ENCODE measurements at regions not wholly inside any gene's neighbourhood (a gene's known extent, or its start where the extent isn't known, plus 50 kb on each side); places are given as distances from the start of the nearest gene placed in this dataset.

DNA sequence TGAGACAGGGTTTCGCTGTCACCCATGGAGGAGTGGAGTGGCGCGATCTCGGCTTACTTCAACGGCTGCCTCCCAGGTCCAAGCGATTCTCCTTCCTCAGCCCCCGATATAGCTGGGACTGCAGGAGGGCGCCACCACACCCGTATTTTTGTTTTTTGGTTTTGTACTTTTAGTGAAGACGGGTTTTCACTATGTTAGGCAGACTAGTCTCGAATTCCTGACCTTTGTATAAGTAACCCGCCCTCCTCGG is 115.4 kb upstream of the BTN3A2 start:
- no peaks in the 10 kb centered on the region for H4K20me1 ChIP-seq (ENCODE audit: insufficient read depth, low read depth, low read length)
- no peak for DNase-seq
- H3K27me3 ChIP-seq (ENCODE audit: low read length): no peaks in the 10 kb centered on the region
- H3K9ac ChIP-seq (ENCODE audit: low read length): peak overlapping the region; percentile 52
- H3K79me2 ChIP-seq (ENCODE audit: low read length): no peaks in the 10 kb centered on the region
- peak overlapping the region; percentile 74 for H3K4me2 ChIP-seq (ENCODE audit: low read depth, low read length, poor library complexity, severe bottlenecking)
- peaks cover 15% of the 10 kb centered on the region for H3K4me1 ChIP-seq (ENCODE audit: low read length)
- no peak overlapping the region for H3K27ac ChIP-seq (ENCODE audit: low read length)
- no peaks in the 10 kb centered on the region for H3K9me3 ChIP-seq (ENCODE audit: low read length)
- no peaks in the 10 kb centered on the region for H3K9me2 ChIP-seq (replicated peaks; ENCODE audit: insufficient read depth, low read length)
- peak overlapping the region; percentile 95 for H2AFZ ChIP-seq (ENCODE audit: low read length)
- H3K4me3 ChIP-seq (ENCODE audit: low read length): peak overlapping the region; percentile 63
- no peaks in the 10 kb centered on the region for H3K36me3 ChIP-seq (ENCODE audit: insufficient read depth, low read length)

DNA sequence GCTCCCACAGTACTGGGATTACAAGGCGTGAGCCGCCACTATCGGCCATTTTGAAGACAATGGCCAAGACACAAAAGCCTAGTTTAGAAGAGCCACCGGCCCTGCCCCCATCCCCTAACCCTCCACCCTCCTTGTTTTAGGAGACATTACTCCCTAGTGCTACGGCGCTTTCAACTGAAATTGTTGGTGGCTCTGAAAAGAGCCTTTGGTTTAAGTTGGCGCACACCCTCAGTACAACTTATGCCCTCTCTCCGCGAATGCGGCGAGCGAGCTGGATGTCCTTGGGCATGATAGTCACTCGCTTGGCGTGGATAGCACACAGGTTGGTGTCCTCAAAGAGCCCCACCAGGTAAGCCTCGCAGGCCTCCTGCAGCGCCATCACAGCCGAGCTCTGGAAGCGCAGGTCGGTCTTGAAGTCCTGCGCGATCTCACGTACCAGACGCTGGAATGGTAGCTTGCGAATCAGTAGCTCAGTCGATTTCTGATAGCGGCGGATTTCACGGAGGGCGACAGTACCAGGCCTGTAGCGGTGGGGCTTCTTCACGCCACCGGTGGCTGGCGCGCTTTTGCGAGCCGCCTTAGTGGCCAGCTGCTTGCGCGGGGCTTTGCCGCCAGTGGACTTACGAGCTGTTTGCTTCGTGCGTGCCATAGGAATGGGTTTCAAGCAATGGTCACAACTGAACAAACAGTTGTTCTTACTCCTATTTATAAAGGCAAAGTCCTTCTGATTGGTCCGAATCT is 114.9 kb upstream of the BTN3A2 start:
- peak overlapping the region; percentile 74 for H3K4me2 ChIP-seq (ENCODE audit: low read depth, low read length, poor library complexity, severe bottlenecking)
- H3K9ac ChIP-seq (ENCODE audit: low read length): peak overlapping the region; percentile 52
- no peaks in the 10 kb centered on the region for H3K79me2 ChIP-seq (ENCODE audit: low read length)
- H3K9me2 ChIP-seq (replicated peaks; ENCODE audit: insufficient read depth, low read length): no peaks in the 10 kb centered on the region
- no peaks in the 10 kb centered on the region for H3K27me3 ChIP-seq (ENCODE audit: low read length)
- H3K4me3 ChIP-seq (ENCODE audit: low read length): peak overlapping the region; percentile 63
- no peaks in the 10 kb centered on the region for H3K9me3 ChIP-seq (ENCODE audit: low read length)
- no peak overlapping the region for H3K27ac ChIP-seq (ENCODE audit: low read length)
- no peaks in the 10 kb centered on the region for H3K36me3 ChIP-seq (ENCODE audit: insufficient read depth, low read length)
- peak; percentile 66 for DNase-seq
- H4K20me1 ChIP-seq (ENCODE audit: insufficient read depth, low read depth, low read length): no peaks in the 10 kb centered on the region
- H3K4me1 ChIP-seq (ENCODE audit: low read length): peaks cover 15% of the 10 kb centered on the region
- H2AFZ ChIP-seq (ENCODE audit: low read length): peak overlapping the region; percentile 95

DNA sequence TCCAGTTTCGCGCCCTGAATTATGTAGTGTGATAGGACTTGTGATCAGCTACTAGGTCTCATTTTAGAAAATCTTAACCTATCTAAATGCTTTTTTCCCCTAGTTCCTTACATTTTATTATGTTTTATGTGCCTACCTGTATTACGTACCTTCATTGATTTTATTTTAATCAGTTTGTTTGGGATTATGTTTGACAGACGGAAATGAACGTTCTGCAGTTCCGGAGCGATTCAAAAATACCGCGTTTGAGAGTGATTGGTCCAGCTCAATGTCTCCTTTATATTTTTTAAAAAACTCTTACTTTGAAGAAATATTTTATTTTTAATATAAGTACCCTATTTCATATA is 114.3 kb upstream of the BTN3A2 start:
- H3K9ac ChIP-seq (ENCODE audit: low read length): peak overlapping the region; percentile 52

DNA sequence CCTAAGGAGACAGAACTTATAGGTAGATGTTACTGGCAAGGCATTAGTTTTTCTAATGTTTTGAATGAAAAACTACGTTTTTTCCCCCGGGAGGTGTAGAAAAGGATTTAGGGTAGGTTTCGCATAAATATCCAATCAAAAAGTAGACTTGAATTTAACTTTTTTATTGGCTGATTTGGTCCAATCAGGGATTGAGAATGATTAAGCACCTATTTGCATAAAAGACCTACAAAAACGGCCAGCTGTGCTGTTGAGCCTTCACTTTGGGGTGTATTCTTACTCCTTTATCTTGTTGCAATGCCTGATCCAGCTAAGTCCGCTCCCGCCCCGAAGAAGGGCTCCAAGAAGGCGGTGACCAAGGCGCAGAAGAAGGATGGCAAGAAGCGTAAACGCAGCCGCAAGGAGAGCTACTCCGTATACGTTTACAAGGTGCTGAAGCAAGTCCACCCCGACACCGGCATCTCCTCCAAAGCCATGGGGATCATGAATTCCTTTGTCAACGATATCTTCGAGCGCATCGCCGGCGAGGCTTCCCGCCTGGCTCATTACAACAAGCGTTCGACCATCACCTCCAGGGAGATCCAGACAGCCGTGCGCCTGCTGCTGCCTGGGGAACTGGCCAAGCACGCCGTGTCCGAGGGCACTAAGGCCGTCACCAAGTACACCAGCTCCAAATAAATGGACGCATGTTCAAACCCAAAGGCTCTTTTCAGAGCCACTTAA is 113.5 kb upstream of the BTN3A2 start:
- Histone ChIP-seq H3K4me2 (ENCODE audit: low read depth, low read length, poor library complexity, severe bottlenecking) (no peak overlapping the region), H3K27ac (ENCODE audit: low read length) (no peak overlapping the region), H3K9ac (ENCODE audit: low read length) (no peak overlapping the region), H3K27me3 (ENCODE audit: low read length) (no peaks in the 10 kb centered on the region), H3K79me2 (ENCODE audit: low read length) (no peaks in the 10 kb centered on the region), H2AFZ (ENCODE audit: low read length) (no peak overlapping the region), H3K9me3 (ENCODE audit: low read length) (no peaks in the 10 kb centered on the region), H3K4me1 (ENCODE audit: low read length) (peaks cover 15% of the 10 kb centered on the region), H3K36me3 (ENCODE audit: insufficient read depth, low read length) (no peaks in the 10 kb centered on the region), H3K9me2 (replicated peaks; ENCODE audit: insufficient read depth, low read length) (no peaks in the 10 kb centered on the region), H4K20me1 (ENCODE audit: insufficient read depth, low read depth, low read length) (no peaks in the 10 kb centered on the region), H3K4me3 (ENCODE audit: low read length) (no peak overlapping the region)
- no peak for DNase-seq

More for the DNA sequence above, 114.3 kb upstream of the BTN3A2 start:
- Histone ChIP-seq H3K27me3 (ENCODE audit: low read length) (no peaks in the 10 kb centered on the region), H3K4me1 (ENCODE audit: low read length) (peaks cover 15% of the 10 kb centered on the region), H3K36me3 (ENCODE audit: insufficient read depth, low read length) (no peaks in the 10 kb centered on the region), H3K4me2 (ENCODE audit: low read depth, low read length, poor library complexity, severe bottlenecking) (peak overlapping the region; percentile 74), H4K20me1 (ENCODE audit: insufficient read depth, low read depth, low read length) (no peaks in the 10 kb centered on the region), H3K79me2 (ENCODE audit: low read length) (no peaks in the 10 kb centered on the region), H2AFZ (ENCODE audit: low read length) (peak overlapping the region; percentile 95), H3K4me3 (ENCODE audit: low read length) (peak overlapping the region; percentile 63), H3K9me2 (replicated peaks; ENCODE audit: insufficient read depth, low read length) (no peaks in the 10 kb centered on the region), H3K27ac (ENCODE audit: low read length) (no peak overlapping the region), H3K9me3 (ENCODE audit: low read length) (no peaks in the 10 kb centered on the region)
- DNase-seq: no peak

DNA sequence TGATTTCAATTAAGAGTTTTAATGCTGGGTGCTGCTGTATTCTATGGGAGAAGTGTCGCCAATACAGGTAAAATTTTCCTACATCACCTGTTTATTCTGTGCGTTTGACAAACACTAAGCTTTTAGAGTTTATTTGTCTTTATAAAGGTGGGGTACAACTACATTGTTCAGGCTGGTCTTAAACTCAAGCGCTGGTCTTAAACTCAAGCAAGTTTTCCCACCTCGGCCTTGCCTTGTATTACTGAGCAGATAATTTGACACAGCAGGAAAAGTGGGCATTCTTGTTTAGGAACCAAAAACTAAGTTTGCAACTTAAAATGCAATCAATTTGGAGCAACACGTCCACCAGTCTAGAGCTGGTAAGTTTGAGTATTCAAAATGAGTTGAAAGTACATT is 112.9 kb upstream of the BTN3A2 start:
- Histone ChIP-seq H3K9me2 (replicated peaks; ENCODE audit: insufficient read depth, low read length) (no peaks in the 10 kb centered on the region), H3K9ac (ENCODE audit: low read length) (no peak overlapping the region), H3K27me3 (ENCODE audit: low read length) (no peaks in the 10 kb centered on the region), H3K36me3 (ENCODE audit: insufficient read depth, low read length) (no peaks in the 10 kb centered on the region), H3K27ac (ENCODE audit: low read length) (no peak overlapping the region), H3K9me3 (ENCODE audit: low read length) (no peaks in the 10 kb centered on the region), H3K4me1 (ENCODE audit: low read length) (peaks cover 15% of the 10 kb centered on the region), H3K4me2 (ENCODE audit: low read depth, low read length, poor library complexity, severe bottlenecking) (no peak overlapping the region), H4K20me1 (ENCODE audit: insufficient read depth, low read depth, low read length) (no peaks in the 10 kb centered on the region), H2AFZ (ENCODE audit: low read length) (no peak overlapping the region), H3K79me2 (ENCODE audit: low read length) (no peaks in the 10 kb centered on the region), H3K4me3 (ENCODE audit: low read length) (no peak overlapping the region)
- no peak for DNase-seq

DNA sequence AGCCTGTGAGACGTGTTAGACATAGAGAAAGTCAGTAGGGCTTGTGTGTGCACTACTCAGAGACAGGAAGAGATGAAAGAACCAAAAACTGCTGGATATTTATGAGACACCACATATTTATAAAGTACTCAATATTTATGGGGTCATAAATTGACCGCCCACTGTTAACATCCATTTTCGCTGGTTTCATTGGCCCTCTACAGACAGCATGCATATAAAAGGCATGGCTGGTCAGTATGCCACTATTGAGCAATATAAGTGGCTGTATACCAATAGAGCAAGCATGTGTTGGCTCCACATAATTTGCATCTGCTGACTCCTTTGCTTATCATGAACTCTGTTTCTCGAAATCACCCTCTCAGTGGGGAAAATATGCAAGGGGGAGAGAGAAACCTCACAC is 110.3 kb upstream of the BTN3A2 start:
- H2AFZ ChIP-seq (ENCODE audit: low read length): no peak overlapping the region
- H3K4me2 ChIP-seq (ENCODE audit: low read depth, low read length, poor library complexity, severe bottlenecking): no peak overlapping the region

DNA sequence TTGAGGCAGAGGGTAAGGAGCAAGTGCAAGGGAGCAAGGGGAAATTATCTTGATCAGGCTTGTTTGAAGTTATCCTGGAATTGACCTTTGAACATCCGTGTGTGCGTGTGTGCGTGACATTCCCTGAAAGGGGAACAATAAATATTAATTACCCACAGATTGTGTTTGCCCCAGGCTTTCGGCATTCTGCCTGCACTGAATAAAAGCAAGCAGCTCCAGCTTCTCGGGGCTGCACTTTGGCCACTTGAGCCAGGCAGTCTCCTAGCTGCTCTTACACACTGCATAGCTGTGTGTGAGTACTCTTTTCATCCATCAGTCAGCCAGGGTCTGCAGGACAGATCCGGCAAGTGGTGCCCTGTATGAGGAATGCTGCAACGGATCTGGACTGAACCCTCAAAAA is 107.7 kb upstream of the BTN3A2 start:
- no peak for DNase-seq
- Histone ChIP-seq H3K4me1 (ENCODE audit: low read length) (no peaks in the 10 kb centered on the region), H3K36me3 (ENCODE audit: insufficient read depth, low read length) (no peaks in the 10 kb centered on the region), H3K79me2 (ENCODE audit: low read length) (no peaks in the 10 kb centered on the region), H3K27ac (ENCODE audit: low read length) (no peak overlapping the region), H3K9ac (ENCODE audit: low read length) (no peak overlapping the region), H3K4me2 (ENCODE audit: low read depth, low read length, poor library complexity, severe bottlenecking) (no peak overlapping the region), H3K9me3 (ENCODE audit: low read length) (no peaks in the 10 kb centered on the region), H3K4me3 (ENCODE audit: low read length) (no peak overlapping the region), H3K9me2 (replicated peaks; ENCODE audit: insufficient read depth, low read length) (no peaks in the 10 kb centered on the region), H2AFZ (ENCODE audit: low read length) (no peak overlapping the region), H3K27me3 (ENCODE audit: low read length) (no peaks in the 10 kb centered on the region), H4K20me1 (ENCODE audit: insufficient read depth, low read depth, low read length) (no peaks in the 10 kb centered on the region)

More for the DNA sequence above, 110.3 kb upstream of the BTN3A2 start:
- H3K9ac ChIP-seq (ENCODE audit: low read length): no peak overlapping the region
- no peaks in the 10 kb centered on the region for H3K9me3 ChIP-seq (ENCODE audit: low read length)
- H3K79me2 ChIP-seq (ENCODE audit: low read length): no peaks in the 10 kb centered on the region
- no peaks in the 10 kb centered on the region for H3K36me3 ChIP-seq (ENCODE audit: insufficient read depth, low read length)
- H3K27ac ChIP-seq (ENCODE audit: low read length): no peak overlapping the region
- DNase-seq: no peak
- no peaks in the 10 kb centered on the region for H4K20me1 ChIP-seq (ENCODE audit: insufficient read depth, low read depth, low read length)
- no peaks in the 10 kb centered on the region for H3K9me2 ChIP-seq (replicated peaks; ENCODE audit: insufficient read depth, low read length)
- H3K4me3 ChIP-seq (ENCODE audit: low read length): no peak overlapping the region
- H3K27me3 ChIP-seq (ENCODE audit: low read length): no peaks in the 10 kb centered on the region
- H3K4me1 ChIP-seq (ENCODE audit: low read length): peaks cover 9% of the 10 kb centered on the region

DNA sequence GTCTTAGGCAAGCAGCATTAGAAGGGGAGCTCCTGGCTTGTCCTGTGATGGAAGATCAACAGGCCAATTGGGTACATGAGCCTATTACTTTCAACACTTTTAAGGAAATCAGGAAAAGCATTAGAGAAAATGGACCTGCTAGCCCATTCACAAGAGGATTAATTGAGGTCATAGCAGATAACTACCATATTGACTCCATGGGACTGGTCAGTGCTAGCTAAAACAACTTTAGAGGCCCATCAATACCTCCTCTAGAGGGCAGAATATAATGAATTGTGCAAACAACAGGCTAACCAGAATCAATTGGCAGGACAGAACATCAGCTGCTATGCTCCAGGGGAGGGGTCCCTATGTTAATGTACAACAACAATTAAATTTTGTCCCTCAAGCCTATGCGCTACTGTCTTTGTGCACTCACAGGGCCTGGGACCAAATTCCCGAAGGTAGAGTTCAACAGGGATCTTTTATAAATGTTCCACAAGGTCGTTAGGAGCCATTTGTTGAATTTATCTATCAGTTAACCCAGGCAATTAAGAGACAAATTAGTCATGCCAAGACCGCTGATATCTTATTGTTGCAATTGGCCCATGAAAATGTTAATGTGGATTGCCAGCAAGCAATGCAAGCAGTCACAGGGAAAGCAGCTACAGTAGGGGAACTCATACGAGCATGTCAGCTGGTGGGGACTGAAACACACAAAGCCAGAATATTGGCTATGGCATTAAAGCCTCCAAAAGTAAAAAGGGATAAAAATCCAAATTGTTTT is 106.6 kb upstream of the BTN3A2 start:
- Histone ChIP-seq H3K9me2 (replicated peaks; ENCODE audit: insufficient read depth, low read length) (no peaks in the 10 kb centered on the region), H3K36me3 (ENCODE audit: insufficient read depth, low read length) (no peaks in the 10 kb centered on the region), H4K20me1 (ENCODE audit: insufficient read depth, low read depth, low read length) (no peaks in the 10 kb centered on the region), H3K4me2 (ENCODE audit: low read depth, low read length, poor library complexity, severe bottlenecking) (no peak overlapping the region), H3K27me3 (ENCODE audit: low read length) (no peaks in the 10 kb centered on the region), H3K4me1 (ENCODE audit: low read length) (no peaks in the 10 kb centered on the region), H3K4me3 (ENCODE audit: low read length) (no peak overlapping the region), H3K27ac (ENCODE audit: low read length) (no peak overlapping the region), H3K9me3 (ENCODE audit: low read length) (no peaks in the 10 kb centered on the region), H2AFZ (ENCODE audit: low read length) (no peak overlapping the region), H3K9ac (ENCODE audit: low read length) (no peak overlapping the region), H3K79me2 (ENCODE audit: low read length) (no peaks in the 10 kb centered on the region)
- DNase-seq: peak; percentile 53
